ENCODE measurements at regions not wholly inside any gene's neighbourhood (a gene's known extent, or its start where the extent isn't known, plus 50 kb on each side); places are given as distances from the start of the nearest gene placed in this dataset.

GRCh38 chr2:56508662-56509061, 324.9 kb downstream of the CCDC85A start:
- H3K27ac ChIP-seq (ENCODE audit: low read depth in 2 of 2, low read length in 2 of 2) = no peak overlapping the region
- H3K36me3 ChIP-seq (ENCODE audit: control insufficient read depth in 2 of 3, insufficient read depth in 3 of 3, low read length in 3 of 3) = no peaks in the 10 kb centered on the region
- no peak overlapping the region for H3K9ac ChIP-seq (ENCODE audit: low read length in 3 of 3)
- no peak overlapping the region for H3K4me3 ChIP-seq (ENCODE audit: low read length in 3 of 3)
- intact Hi-C loops (cut with DNase I) = no loop called here
- H3K27me3 ChIP-seq (ENCODE audit: control insufficient read depth, insufficient read depth, low read length) = no peaks in the 10 kb centered on the region
- FAIRE-seq (no peak), DNase-seq (no peak)
- H3K4me1 ChIP-seq (ENCODE audit: control insufficient read depth in 2 of 3, insufficient read depth in 2 of 3, low read depth in 1 of 3, low read length in 3 of 3) = no peaks in the 10 kb centered on the region
- H3K9me3 ChIP-seq (ENCODE audit: control insufficient read depth in 2 of 3, insufficient read depth in 1 of 3, low read length in 3 of 3) = no peaks in the 10 kb centered on the region
- no peak for TF ChIP-seq CTCF (IDR thresholded peaks at IDR 0.05; ENCODE audit: borderline replicate concordance, extremely low read depth, insufficient read depth)

- intact Hi-C loops (cut with DNase I) = no loop called here
- H3K27me3 ChIP-seq (ENCODE audit: control insufficient read depth, insufficient read depth, low read length) = no peaks in the 10 kb centered on the region
- no peak overlapping the region for H3K9ac ChIP-seq (ENCODE audit: low read length in 3 of 3)
- H3K36me3 ChIP-seq (ENCODE audit: control insufficient read depth in 2 of 3, insufficient read depth in 3 of 3, low read length in 3 of 3) = no peaks in the 10 kb centered on the region
- no peak for DNase-seq
- no peak for TF ChIP-seq CTCF (IDR thresholded peaks at IDR 0.05; ENCODE audit: borderline replicate concordance, extremely low read depth, insufficient read depth)
- no peak overlapping the region for H3K27ac ChIP-seq (ENCODE audit: low read depth in 2 of 2, low read length in 2 of 2)
- H3K9me3 ChIP-seq (ENCODE audit: control insufficient read depth in 2 of 3, insufficient read depth in 1 of 3, low read length in 3 of 3) = no peaks in the 10 kb centered on the region
- H3K4me3 ChIP-seq (ENCODE audit: low read length in 3 of 3) = no peak overlapping the region
- FAIRE-seq = no peak
- no peaks in the 10 kb centered on the region for H3K4me1 ChIP-seq (ENCODE audit: control insufficient read depth in 2 of 3, insufficient read depth in 2 of 3, low read depth in 1 of 3, low read length in 3 of 3)
Measured at GRCh38 chr2:56510610-56511009, 326.8 kb downstream of the CCDC85A start.

- DNase-seq = no peak
- H3K27me3 ChIP-seq (ENCODE audit: control insufficient read depth, insufficient read depth, low read length) = no peaks in the 10 kb centered on the region
- no peak for FAIRE-seq
- no peak overlapping the region for H3K4me3 ChIP-seq (ENCODE audit: low read length in 3 of 3)
- H3K4me1 ChIP-seq (ENCODE audit: control insufficient read depth in 2 of 3, insufficient read depth in 2 of 3, low read depth in 1 of 3, low read length in 3 of 3) = no peaks in the 10 kb centered on the region
- TF ChIP-seq CTCF (IDR thresholded peaks at IDR 0.05; ENCODE audit: borderline replicate concordance, extremely low read depth, insufficient read depth) = no peak
- no peak overlapping the region for H3K27ac ChIP-seq (ENCODE audit: low read depth in 2 of 2, low read length in 2 of 2)
- no peaks in the 10 kb centered on the region for H3K36me3 ChIP-seq (ENCODE audit: control insufficient read depth in 2 of 3, insufficient read depth in 3 of 3, low read length in 3 of 3)
- H3K9me3 ChIP-seq (ENCODE audit: control insufficient read depth in 2 of 3, insufficient read depth in 1 of 3, low read length in 3 of 3) = no peaks in the 10 kb centered on the region
- intact Hi-C loops (cut with DNase I) = no loop called here
- H3K9ac ChIP-seq (ENCODE audit: low read length in 3 of 3) = no peak overlapping the region
Measured at GRCh38 chr2:56515399-56515798, 331.6 kb downstream of the CCDC85A start.

- no peaks in the 10 kb centered on the region for H3K36me3 ChIP-seq (ENCODE audit: control insufficient read depth in 2 of 3, insufficient read depth in 3 of 3, low read length in 3 of 3)
- TF ChIP-seq CTCF (IDR thresholded peaks at IDR 0.05; ENCODE audit: borderline replicate concordance, extremely low read depth, insufficient read depth) = no peak
- H3K4me3 ChIP-seq (ENCODE audit: low read length in 3 of 3) = no peak overlapping the region
- no peaks in the 10 kb centered on the region for H3K4me1 ChIP-seq (ENCODE audit: control insufficient read depth in 2 of 3, insufficient read depth in 2 of 3, low read depth in 1 of 3, low read length in 3 of 3)
- DNase-seq = no peak
- H3K9ac ChIP-seq (ENCODE audit: low read length in 3 of 3) = no peak overlapping the region
- H3K27me3 ChIP-seq (ENCODE audit: control insufficient read depth, insufficient read depth, low read length) = no peaks in the 10 kb centered on the region
- FAIRE-seq = no peak
- H3K27ac ChIP-seq (ENCODE audit: low read depth in 2 of 2, low read length in 2 of 2) = no peak overlapping the region
- intact Hi-C loops (cut with DNase I) = no loop called here
- no peaks in the 10 kb centered on the region for H3K9me3 ChIP-seq (ENCODE audit: control insufficient read depth in 2 of 3, insufficient read depth in 1 of 3, low read length in 3 of 3)
Measured at GRCh38 chr2:56519806-56520205, 336.0 kb downstream of the CCDC85A start.

All from kidney (tissue), 13 donors.